CD4-positive, alpha-beta T cell (primary cell): ENCODE measurements at regions not wholly inside any gene's neighbourhood (a gene's known extent, or its start where the extent isn't known, plus 50 kb on each side); places are given as distances from the start of the nearest gene placed in this dataset.

Experiments used
- ATAC-seq: fragments of 200-7000 bp; cut with Tn5 transposase; one replicate; pipeline ENCODE4 v1.10.0; 2022; ENCODE audit warnings: mild to moderate bottlenecking; ENCODE audit not compliant: poor library complexity
- CTCF ChIA-PET: fragments of 350-600 bp; sonication (Branson Sonifier 250); formaldehyde crosslinking; loops from one replicate; lab custom pipeline; 2021; ENCODE audit warnings: antibody characterized with exemption, inconsistent platforms; lab: Charles Lee
- POLR2A ChIA-PET: fragments of 350-600 bp; sonication (Branson Sonifier 250); formaldehyde crosslinking; loops from one replicate; lab custom pipeline; 2021; ENCODE audit warnings: antibody characterized with exemption, inconsistent platforms; lab: Charles Lee
- DNase-seq, 14 experiments: peaks; one replicate each; pipeline ENCODE4 v3.0.0-alpha.2; 2013 to 2020; ENCODE audit warnings: mixed read lengths in 2 of 14
- H3K27ac ChIP-seq, 2 donors: one replicate each; pipeline versions ENCODE4 v1.5.1 to v1.7.0; 2013; ENCODE audit warnings: low read length in 2 of 2, low read depth in 1 of 2, mild to moderate bottlenecking in 1 of 2
- H3K27me3 ChIP-seq, 2 experiments: 1 replicate in 1 of 2; 2 replicates in 1 of 2; pipeline versions ENCODE4 v1.6.1 to v1.7.0; 2013; ENCODE audit warnings: low read length in 2 of 2, control low read depth in 1 of 2, mild to moderate bottlenecking in 1 of 2, moderate library complexity in 1 of 2; ENCODE audit not compliant: insufficient read depth in 2 of 2, control insufficient read depth in 1 of 2
- H3K36me3 ChIP-seq: one replicate; pipeline ENCODE4 v1.6.1; 2013; ENCODE audit warnings: low read length, control low read depth; ENCODE audit not compliant: insufficient read depth
- H3K4me1 ChIP-seq: one replicate; pipeline ENCODE4 v1.6.1; 2013; ENCODE audit warnings: low read length, control low read depth; ENCODE audit not compliant: insufficient read depth
- H3K4me3 ChIP-seq: one replicate; pipeline ENCODE4 v1.5.1; 2013; ENCODE audit warnings: mild to moderate bottlenecking, low read length, moderate library complexity
- H3K9me3 ChIP-seq, 2 experiments: 1 replicate in 1 of 2; 2 replicates in 1 of 2; pipeline versions ENCODE4 v1.6.1 to v1.7.0; 2013; ENCODE audit warnings: low read length in 2 of 2, mild to moderate bottlenecking in 2 of 2, control low read depth in 1 of 2, moderate library complexity in 1 of 2; ENCODE audit not compliant: control insufficient read depth in 1 of 2, insufficient read depth in 1 of 2
- H3K27ac Mint-ChIP-seq: one replicate; pipeline ENCODE4 v1.8.0; 2020; ENCODE audit warnings: mixed read lengths
- H3K27me3 Mint-ChIP-seq: one replicate; pipeline ENCODE4 v1.8.0; 2021; ENCODE audit warnings: mixed read lengths
- H3K36me3 Mint-ChIP-seq: one replicate; pipeline ENCODE4 v1.8.0; 2021; ENCODE audit warnings: low read depth, mixed read lengths
- H3K4me1 Mint-ChIP-seq: one replicate; pipeline ENCODE4 v1.8.0; 2021; ENCODE audit warnings: low read depth, mixed read lengths
- H3K4me3 Mint-ChIP-seq: one replicate; pipeline ENCODE4 v1.8.0; 2020; ENCODE audit warnings: mild to moderate bottlenecking, mixed read lengths
- H3K9me3 Mint-ChIP-seq: one replicate; pipeline ENCODE4 v1.8.0; 2020; ENCODE audit warnings: mixed read lengths
- intact Hi-C, 2 experiments: fragments of 100-400 bp; cut with DNase I in 1 of 2; cut with micrococcal nuclease in 1 of 2; formaldehyde crosslinking; loops; one replicate each; pipeline versions ENCODE4 v1.15.1 to v1.9.0; 2023 to 2025; cut with DNase I, micrococcal nuclease
- TF ChIP-seq, protein P1 (sequence below): fragments of 200-600 bp; IDR thresholded peaks from one replicate; pipeline ENCODE4 v1.8.0; 2022; ENCODE audit warnings: antibody characterized with exemption, mild to moderate bottlenecking

- DNase-seq (no peak), ATAC-seq (no peak)
- Mint-ChIP-seq H3K27me3 (peaks cover 5% of the 10 kb centered on the region), H3K4me3 (no peak overlapping the region), H3K4me1 (no peaks in the 10 kb centered on the region), H3K27ac (no peak overlapping the region), H3K36me3 (no peaks in the 10 kb centered on the region), H3K9me3 (no peaks in the 10 kb centered on the region)
- H3K4me1 ChIP-seq = no peaks in the 10 kb centered on the region
- H3K27ac ChIP-seq = no peak overlapping the region
- POLR2A ChIA-PET = no interaction called here
- CTCF ChIA-PET = no interaction called here
- H3K9me3 ChIP-seq = no peaks in the 10 kb centered on the region
- no peak overlapping the region for H3K4me3 ChIP-seq
- no peaks in the 10 kb centered on the region for H3K27me3 ChIP-seq
- no peaks in the 10 kb centered on the region for H3K36me3 ChIP-seq
- intact Hi-C loops = no loop called here
- TF ChIP-seq, protein P1, sequence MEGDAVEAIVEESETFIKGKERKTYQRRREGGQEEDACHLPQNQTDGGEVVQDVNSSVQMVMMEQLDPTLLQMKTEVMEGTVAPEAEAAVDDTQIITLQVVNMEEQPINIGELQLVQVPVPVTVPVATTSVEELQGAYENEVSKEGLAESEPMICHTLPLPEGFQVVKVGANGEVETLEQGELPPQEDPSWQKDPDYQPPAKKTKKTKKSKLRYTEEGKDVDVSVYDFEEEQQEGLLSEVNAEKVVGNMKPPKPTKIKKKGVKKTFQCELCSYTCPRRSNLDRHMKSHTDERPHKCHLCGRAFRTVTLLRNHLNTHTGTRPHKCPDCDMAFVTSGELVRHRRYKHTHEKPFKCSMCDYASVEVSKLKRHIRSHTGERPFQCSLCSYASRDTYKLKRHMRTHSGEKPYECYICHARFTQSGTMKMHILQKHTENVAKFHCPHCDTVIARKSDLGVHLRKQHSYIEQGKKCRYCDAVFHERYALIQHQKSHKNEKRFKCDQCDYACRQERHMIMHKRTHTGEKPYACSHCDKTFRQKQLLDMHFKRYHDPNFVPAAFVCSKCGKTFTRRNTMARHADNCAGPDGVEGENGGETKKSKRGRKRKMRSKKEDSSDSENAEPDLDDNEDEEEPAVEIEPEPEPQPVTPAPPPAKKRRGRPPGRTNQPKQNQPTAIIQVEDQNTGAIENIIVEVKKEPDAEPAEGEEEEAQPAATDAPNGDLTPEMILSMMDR = no peak
Observed at GRCh38 chr4:53854991-53855568, 209.3 kb downstream of the CHIC2 start.

DNA sequence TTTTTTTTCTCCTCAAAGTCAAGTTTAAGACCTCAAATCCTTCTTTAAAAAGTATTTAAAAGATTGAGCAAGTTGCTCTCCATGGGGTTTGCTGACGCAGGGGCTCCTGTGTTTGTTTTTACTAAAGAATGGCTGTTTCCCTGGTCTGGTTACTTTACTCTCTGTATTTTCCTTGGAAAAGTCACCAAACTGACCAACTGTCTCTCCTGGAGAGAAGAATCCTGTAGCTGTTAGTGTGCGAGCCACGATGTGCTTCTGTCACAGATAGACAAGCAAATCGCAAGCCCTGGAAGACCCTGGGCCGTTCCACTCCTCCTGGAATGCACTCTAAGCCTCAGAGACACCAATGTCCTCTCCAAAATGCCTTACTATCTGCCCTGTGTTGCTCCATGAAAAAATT is 212.1 kb downstream of the CHIC2 start:
- ATAC-seq (no peak), DNase-seq (no peak)
- no peaks in the 10 kb centered on the region for H3K27me3 ChIP-seq
- H3K36me3 ChIP-seq = no peaks in the 10 kb centered on the region
- H3K9me3 ChIP-seq = no peaks in the 10 kb centered on the region
- Mint-ChIP-seq H3K4me3 (no peak overlapping the region), H3K27ac (no peak overlapping the region), H3K9me3 (no peaks in the 10 kb centered on the region), H3K27me3 (peaks cover 5% of the 10 kb centered on the region), H3K36me3 (no peaks in the 10 kb centered on the region), H3K4me1 (no peaks in the 10 kb centered on the region)
- TF ChIP-seq, protein P1 = no peak
- POLR2A ChIA-PET = no interaction called here
- intact Hi-C loops = no loop called here
- CTCF ChIA-PET = no interaction called here
- H3K4me1 ChIP-seq = no peaks in the 10 kb centered on the region
- H3K4me3 ChIP-seq = no peak overlapping the region
- H3K27ac ChIP-seq = no peak overlapping the region

GRCh38 chr4:53847965-53848364 is 216.4 kb downstream of the CHIC2 start:
- no peaks in the 10 kb centered on the region for H3K9me3 ChIP-seq
- Mint-ChIP-seq H3K36me3 (no peaks in the 10 kb centered on the region), H3K27me3 (no peaks in the 10 kb centered on the region), H3K27ac (no peak overlapping the region), H3K9me3 (no peaks in the 10 kb centered on the region), H3K4me1 (no peaks in the 10 kb centered on the region), H3K4me3 (no peak overlapping the region)
- H3K4me3 ChIP-seq = no peak overlapping the region
- no peaks in the 10 kb centered on the region for H3K4me1 ChIP-seq
- no peak overlapping the region for H3K27ac ChIP-seq
- no peaks in the 10 kb centered on the region for H3K36me3 ChIP-seq
- ATAC-seq = no peak
- ChIA-PET POLR2A (no interaction called here), CTCF (no interaction called here)
- TF ChIP-seq, protein P1 = no peak
- H3K27me3 ChIP-seq = no peaks in the 10 kb centered on the region
- intact Hi-C loops = no loop called here
- no peak for DNase-seq
